Panc1 (cell line): ENCODE measurements at regions not wholly inside any gene's neighbourhood (a gene's known extent, or its start where the extent isn't known, plus 50 kb on each side); places are given as distances from the start of the nearest gene placed in this dataset.

ENCODE experiments used
- ATAC-seq: fragments of 200-7000 bp; cut with Tn5 transposase; 2 replicates; pipeline ENCODE4 v1.9.1; 2020; ENCODE audit warnings: mild to moderate bottlenecking, moderate library complexity
- BruUV-seq: library from RNA; stranded (reverse); fragments of 400-500 nt; replicated peaks from 2 replicates; lab custom pipeline; 2021; lab: Mats Ljungman, UMichigan
- CTCF ChIA-PET: fragments of 300-600 bp; sonication (Branson Sonifier 250); formaldehyde crosslinking; loops from one replicate; lab custom pipeline; 2022; ENCODE audit warnings: antibody characterized with exemption; lab: Charles Lee
- POLR2A ChIA-PET: fragments of 300-600 bp; sonication (Branson Sonifier 250); formaldehyde crosslinking; loops from one replicate; lab custom pipeline; 2022; ENCODE audit warnings: antibody characterized with exemption; lab: Charles Lee
- DNase-seq: peaks from one replicate; pipeline ENCODE4 v3.0.0-alpha.2; 2010; ENCODE audit warnings: low read depth, low spot score
- H3K27ac ChIP-seq: 2 replicates; pipeline ENCODE4 v1.5.1; 2011; ENCODE audit warnings: mild to moderate bottlenecking, low read length, inconsistent platforms
- H3K27me3 ChIP-seq: fragments of 200-500 bp; sonication (Bioruptor generic); 2 replicates; pipeline ENCODE4 v1.6.0; 2014; ENCODE audit warnings: low read length, inconsistent platforms; ENCODE audit not compliant: control insufficient read depth, insufficient read depth
- H3K36me3 ChIP-seq: fragments of 200-500 bp; sonication (Bioruptor generic); 2 replicates; pipeline ENCODE4 v1.5.1; 2014; ENCODE audit warnings: inconsistent platforms, mild to moderate bottlenecking, low read length, moderate library complexity; ENCODE audit not compliant: control insufficient read depth, insufficient read depth
- H3K4me1 ChIP-seq: 2 replicates; pipeline ENCODE4 v1.5.1; 2011; ENCODE audit warnings: inconsistent platforms, mild to moderate bottlenecking, low read length, moderate library complexity; ENCODE audit not compliant: control insufficient read depth, insufficient read depth
- H3K4me3 ChIP-seq, 2 experiments: 2 replicates each; pipeline ENCODE4 v1.5.1; 2011 to 2012; ENCODE audit warnings: low read depth in 2 of 2, low read length in 2 of 2, mild to moderate bottlenecking in 2 of 2, inconsistent platforms in 1 of 2, moderate library complexity in 1 of 2
- H3K9me3 ChIP-seq: fragments of 200-500 bp; sonication (Bioruptor generic); 2 replicates; pipeline ENCODE4 v1.5.1; 2014; ENCODE audit warnings: low read depth, mild to moderate bottlenecking, inconsistent platforms, low read length, moderate library complexity; ENCODE audit not compliant: control insufficient read depth, insufficient read depth
- CTCF ChIP-seq: fragments of 450-650 bp; IDR thresholded peaks from 2 replicates; pipeline ENCODE4 v1.5.1; 2017; ENCODE audit warnings: mild to moderate bottlenecking
- POLR2AphosphoS5 ChIP-seq: IDR thresholded peaks from 2 replicates; pipeline ENCODE4 v1.6.1; 2012; ENCODE audit warnings: mild to moderate bottlenecking, low read depth, low read length, moderate library complexity
- REST ChIP-seq, 2 experiments: IDR thresholded peaks; 2 replicates each; pipeline ENCODE4 v1.6.1; 2011 to 2012; ENCODE audit warnings: low read depth in 2 of 2, control low read depth in 1 of 2, low read length in 1 of 2, mild to moderate bottlenecking in 1 of 2, moderate library complexity in 1 of 2; ENCODE audit not compliant: insufficient read depth in 1 of 2
- SIN3A ChIP-seq: IDR thresholded peaks from 2 replicates; pipeline ENCODE4 v1.6.1; 2012; ENCODE audit warnings: low read depth, mild to moderate bottlenecking, low read length, moderate library complexity, borderline replicate concordance; ENCODE audit not compliant: insufficient read depth
- TCF7L2 ChIP-seq: IDR thresholded peaks from 2 replicates; pipeline ENCODE4 v1.6.1; 2011; ENCODE audit warnings: mild to moderate bottlenecking, low read depth, low read length, inconsistent platforms
- in situ Hi-C: cut with HindIII; loops from 2 replicates; pipeline ENCODE4 v1.10.0; 2016; ENCODE audit warnings: low sequenced_read_pairs, low pct_unique_long_range_greater_than_20kb
- intact Hi-C: fragments of 100-400 bp; cut with micrococcal nuclease; formaldehyde crosslinking; loops from one replicate; pipeline ENCODE4 v1.10.0; 2022; ENCODE audit not compliant: unreplicated experiment

- Histone ChIP-seq H3K4me3 (no peak overlapping the region), H3K27me3 (no peaks in the 10 kb centered on the region; the same call in 1 of the 2 replicates), H3K4me1 (no peaks in the 10 kb centered on the region), H3K27ac (no peak overlapping the region), H3K9me3 (no peaks in the 10 kb centered on the region), H3K36me3 (no peaks in the 10 kb centered on the region)
- TF ChIP-seq TCF7L2 (no peak), POLR2AphosphoS5 (no peak), CTCF (no peak), REST (IDR thresholded peaks at IDR 0.05; ENCODE audit: insufficient read depth in 1 of 2, low read depth in 2 of 2, low read length in 1 of 2) (no peak), SIN3A (no peak)
- ATAC-seq = no peak
- BruUV-seq = no TSS peak
- in situ Hi-C loops (no loop called here), intact Hi-C loops (no loop called here)
- DNase-seq = no peak
- CTCF ChIA-PET = no interaction called here
- POLR2A ChIA-PET = no interaction called here
Observed at GRCh38 chr1:13901597-13901996, 201.6 kb downstream of the PRDM2 start.

GRCh38 chr1:13908128-13908527, 208.1 kb downstream of the PRDM2 start:
- intact Hi-C loops = no loop called here
- H3K4me3 ChIP-seq = no peak overlapping the region
- TF ChIP-seq TCF7L2 (no peak), POLR2AphosphoS5 (no peak), SIN3A (no peak), REST (IDR thresholded peaks at IDR 0.05; ENCODE audit: insufficient read depth in 1 of 2, low read depth in 2 of 2, low read length in 1 of 2) (no peak), CTCF (no peak)
- in situ Hi-C loops = no loop called here
- H3K27me3 ChIP-seq = no peaks in the 10 kb centered on the region; the same call in 1 of the 2 replicates
- POLR2A ChIA-PET = no interaction called here
- CTCF ChIA-PET = no interaction called here
- H3K36me3 ChIP-seq = no peaks in the 10 kb centered on the region
- H3K27ac ChIP-seq = no peak overlapping the region
- no TSS peak for BruUV-seq
- no peaks in the 10 kb centered on the region for H3K9me3 ChIP-seq
- no peaks in the 10 kb centered on the region for H3K4me1 ChIP-seq
- no peak for ATAC-seq
- DNase-seq = no peak
